ENCODE measurements at regions not wholly inside any gene's neighbourhood (a gene's known extent, or its start where the extent isn't known, plus 50 kb on each side); places are given as distances from the start of the nearest gene placed in this dataset.

DNA sequence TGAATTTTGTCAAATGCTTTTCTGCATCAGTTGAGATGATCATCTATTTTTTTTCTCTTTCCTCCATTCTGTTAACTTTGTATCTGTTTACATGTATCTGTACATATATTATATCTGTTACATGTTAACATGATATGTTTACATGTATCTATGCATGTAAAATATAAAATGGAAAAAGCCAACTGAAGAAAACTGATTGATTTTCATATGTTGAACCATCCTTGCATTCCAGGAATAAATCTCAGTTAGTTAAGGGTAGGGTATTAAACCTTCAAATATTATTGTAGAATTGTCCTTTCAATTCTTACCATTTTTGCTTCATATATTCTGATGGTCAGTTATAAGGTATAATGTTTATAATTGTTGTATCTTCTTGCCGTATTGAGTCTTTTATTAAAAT is 336.1 kb downstream of the ZFHX3 start:
- Histone ChIP-seq H3K4me2 (ENCODE audit: insufficient read depth, low read length) (no peak overlapping the region), H4K20me1 (replicated peaks; ENCODE audit: control insufficient read depth, insufficient read depth, low read length) (no peaks in the 10 kb centered on the region), H3K9me3 (replicated peaks; ENCODE audit: control insufficient read depth, insufficient read depth, low read depth, low read length) (no peaks in the 10 kb centered on the region; the same call in 1 of the 2 replicates), H3K9me1 (ENCODE audit: control insufficient read depth, insufficient read depth, low read length) (no peaks in the 10 kb centered on the region), H2AFZ (ENCODE audit: low read depth, low read length) (no peak overlapping the region), H3K36me3 (ENCODE audit: control insufficient read depth, insufficient read depth, low read length) (no peaks in the 10 kb centered on the region; the same call in 1 of the 3 replicates), H3K27me3 (ENCODE audit: control insufficient read depth in 2 of 2, insufficient read depth in 2 of 2, low read length in 2 of 2) (no peaks in the 10 kb centered on the region), H3K9ac (ENCODE audit: insufficient read depth in 1 of 2, low read depth in 2 of 2, low read length in 2 of 2) (no peak overlapping the region), H3K4me1 (replicated peaks in 1 of 2; ENCODE audit: control insufficient read depth in 2 of 2, insufficient read depth in 2 of 2, low read length in 2 of 2) (no peaks in the 10 kb centered on the region), H3K27ac (ENCODE audit: extremely low read depth, low read depth, low read length) (no peak overlapping the region), H3K4me3 (no peak overlapping the region), H3K79me2 (ENCODE audit: control insufficient read depth, insufficient read depth, low read length) (no peaks in the 10 kb centered on the region)
- in situ Hi-C loops (cut with MboI) = no loop called here
- intact Hi-C loops (cut with micrococcal nuclease) = loop anchor here (10.0 kb wide), 1 partner anchor 97 kb away; no protein-coding TSS in a partner anchor
- TF ChIP-seq ZNF324 (CRISPR knock-in tag; IDR thresholded peaks at IDR 0.05) = peak; percentile 97
- TF ChIP-seq GABPB1 (CRISPR knock-in tag; IDR thresholded peaks at IDR 0.05) = no peak
- no peak for TF ChIP-seq CBX2 (IDR thresholded peaks at IDR 0.05; ENCODE audit: insufficient read depth, low read length, poor library complexity, severe bottlenecking)
- ChIA-PET POLR2A (no interaction called here), CTCF (ENCODE audit: low intra/inter-chr PET ratio) (no interaction called here)
- FAIRE-seq = no peak
- ATAC-seq = no peak
- WGBS (ENCODE audit: insufficient coverage, low coverage, missing lambda C conversion rate) = 19% methylated on average over 1 of the region's 1 CpG
- no peak for DNase-seq (ENCODE audit: extremely low read depth in 1 of 4, low spot score in 3 of 4)
- no TSS peak for BruUV-seq (replicated peaks)

DNA sequence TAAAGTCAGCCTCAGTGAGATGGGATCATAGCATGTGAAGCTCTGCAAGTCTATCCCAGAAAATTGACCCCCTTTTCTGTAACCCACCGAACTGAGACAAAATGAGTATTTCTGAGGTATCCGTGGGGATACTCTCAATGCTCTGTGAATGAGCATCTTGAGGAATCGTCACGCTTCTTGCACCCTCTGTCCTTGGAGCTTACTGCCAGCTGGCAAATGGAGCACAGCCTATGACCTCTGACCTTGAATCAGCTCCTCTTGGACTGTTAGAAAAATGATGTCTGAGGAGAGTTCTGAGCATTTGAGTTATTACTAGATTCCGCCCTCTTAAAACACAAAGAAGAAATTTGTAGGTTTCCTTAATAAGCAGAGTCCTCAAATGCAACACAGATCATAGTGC is 342.1 kb downstream of the ZFHX3 start:
- Histone ChIP-seq H3K9ac (ENCODE audit: insufficient read depth in 1 of 2, low read depth in 2 of 2, low read length in 2 of 2) (no peak overlapping the region), H3K4me3 (no peak overlapping the region), H3K9me1 (ENCODE audit: control insufficient read depth, insufficient read depth, low read length) (no peaks in the 10 kb centered on the region), H3K36me3 (ENCODE audit: control insufficient read depth, insufficient read depth, low read length) (no peaks in the 10 kb centered on the region), H3K27ac (ENCODE audit: extremely low read depth, low read depth, low read length) (no peak overlapping the region), H3K4me1 (replicated peaks in 1 of 2; ENCODE audit: control insufficient read depth in 2 of 2, insufficient read depth in 2 of 2, low read length in 2 of 2) (no peaks in the 10 kb centered on the region), H4K20me1 (replicated peaks; ENCODE audit: control insufficient read depth, insufficient read depth, low read length) (no peaks in the 10 kb centered on the region), H3K9me3 (replicated peaks; ENCODE audit: control insufficient read depth, insufficient read depth, low read depth, low read length) (no peaks in the 10 kb centered on the region), H3K27me3 (ENCODE audit: control insufficient read depth in 2 of 2, insufficient read depth in 2 of 2, low read length in 2 of 2) (no peaks in the 10 kb centered on the region), H2AFZ (ENCODE audit: low read depth, low read length) (no peak overlapping the region), H3K4me2 (ENCODE audit: insufficient read depth, low read length) (no peak overlapping the region), H3K79me2 (ENCODE audit: control insufficient read depth, insufficient read depth, low read length) (no peaks in the 10 kb centered on the region)
- FAIRE-seq (no peak), ATAC-seq (no peak), DNase-seq (ENCODE audit: extremely low read depth in 1 of 4, low spot score in 3 of 4) (no peak)
- ChIA-PET CTCF (ENCODE audit: low intra/inter-chr PET ratio) (no interaction called here), POLR2A (no interaction called here)
- BruUV-seq (replicated peaks) = no TSS peak
- 37% methylated on average over 5 of the region's 5 CpGs for WGBS (ENCODE audit: insufficient coverage, low coverage, missing lambda C conversion rate)
- in situ Hi-C loops (cut with MboI) (no loop called here), intact Hi-C loops (cut with micrococcal nuclease) (no loop called here)
- TF ChIP-seq ZNF551 (CRISPR knock-in tag; IDR thresholded peaks at IDR 0.05) (no peak), BRD4 (IDR thresholded peaks at IDR 0.05) (no peak)
- TF ChIP-seq, protein P1, sequence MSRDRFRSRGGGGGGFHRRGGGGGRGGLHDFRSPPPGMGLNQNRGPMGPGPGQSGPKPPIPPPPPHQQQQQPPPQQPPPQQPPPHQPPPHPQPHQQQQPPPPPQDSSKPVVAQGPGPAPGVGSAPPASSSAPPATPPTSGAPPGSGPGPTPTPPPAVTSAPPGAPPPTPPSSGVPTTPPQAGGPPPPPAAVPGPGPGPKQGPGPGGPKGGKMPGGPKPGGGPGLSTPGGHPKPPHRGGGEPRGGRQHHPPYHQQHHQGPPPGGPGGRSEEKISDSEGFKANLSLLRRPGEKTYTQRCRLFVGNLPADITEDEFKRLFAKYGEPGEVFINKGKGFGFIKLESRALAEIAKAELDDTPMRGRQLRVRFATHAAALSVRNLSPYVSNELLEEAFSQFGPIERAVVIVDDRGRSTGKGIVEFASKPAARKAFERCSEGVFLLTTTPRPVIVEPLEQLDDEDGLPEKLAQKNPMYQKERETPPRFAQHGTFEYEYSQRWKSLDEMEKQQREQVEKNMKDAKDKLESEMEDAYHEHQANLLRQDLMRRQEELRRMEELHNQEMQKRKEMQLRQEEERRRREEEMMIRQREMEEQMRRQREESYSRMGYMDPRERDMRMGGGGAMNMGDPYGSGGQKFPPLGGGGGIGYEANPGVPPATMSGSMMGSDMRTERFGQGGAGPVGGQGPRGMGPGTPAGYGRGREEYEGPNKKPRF (IDR thresholded peaks at IDR 0.05; ENCODE audit: low read depth, low read length) = no peak

All from K562 (cell line).